ENCODE measurements at regions not wholly inside any gene's neighbourhood (a gene's known extent, or its start where the extent isn't known, plus 50 kb on each side); places are given as distances from the start of the nearest gene placed in this dataset.

DNA sequence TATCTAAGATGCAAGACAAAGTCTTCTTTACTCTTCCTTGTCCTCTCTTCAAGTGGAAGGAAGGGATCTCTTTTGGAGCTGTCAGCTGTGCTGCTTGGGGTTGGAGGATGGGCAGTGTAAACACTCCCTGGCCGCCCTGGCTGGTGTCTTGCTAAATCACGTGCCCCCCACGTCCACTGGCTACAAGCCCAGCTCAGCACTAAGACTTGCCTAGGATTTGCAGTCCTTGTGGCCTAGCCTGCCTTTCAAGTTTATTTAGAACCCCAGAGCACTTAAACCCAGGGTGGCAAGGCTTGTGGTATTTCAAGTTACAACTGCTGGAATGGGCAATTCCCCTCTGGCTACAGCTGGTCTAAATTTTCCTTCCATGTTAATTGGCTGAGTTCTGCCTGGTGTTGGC, 272.4 kb upstream of the MYO3A start:
- TF ChIP-seq, protein P1, sequence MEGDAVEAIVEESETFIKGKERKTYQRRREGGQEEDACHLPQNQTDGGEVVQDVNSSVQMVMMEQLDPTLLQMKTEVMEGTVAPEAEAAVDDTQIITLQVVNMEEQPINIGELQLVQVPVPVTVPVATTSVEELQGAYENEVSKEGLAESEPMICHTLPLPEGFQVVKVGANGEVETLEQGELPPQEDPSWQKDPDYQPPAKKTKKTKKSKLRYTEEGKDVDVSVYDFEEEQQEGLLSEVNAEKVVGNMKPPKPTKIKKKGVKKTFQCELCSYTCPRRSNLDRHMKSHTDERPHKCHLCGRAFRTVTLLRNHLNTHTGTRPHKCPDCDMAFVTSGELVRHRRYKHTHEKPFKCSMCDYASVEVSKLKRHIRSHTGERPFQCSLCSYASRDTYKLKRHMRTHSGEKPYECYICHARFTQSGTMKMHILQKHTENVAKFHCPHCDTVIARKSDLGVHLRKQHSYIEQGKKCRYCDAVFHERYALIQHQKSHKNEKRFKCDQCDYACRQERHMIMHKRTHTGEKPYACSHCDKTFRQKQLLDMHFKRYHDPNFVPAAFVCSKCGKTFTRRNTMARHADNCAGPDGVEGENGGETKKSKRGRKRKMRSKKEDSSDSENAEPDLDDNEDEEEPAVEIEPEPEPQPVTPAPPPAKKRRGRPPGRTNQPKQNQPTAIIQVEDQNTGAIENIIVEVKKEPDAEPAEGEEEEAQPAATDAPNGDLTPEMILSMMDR (IDR thresholded peaks at IDR 0.05; ENCODE audit: insufficient read depth, low read depth, low read length), result no peak
- H3K4me3 ChIP-seq (ENCODE audit: low read depth, low read length), result no peak overlapping the region
- H3K36me3 ChIP-seq (ENCODE audit: control insufficient read depth, insufficient read depth, low read length), result no peaks in the 10 kb centered on the region
- CTCF ChIA-PET, result no interaction called here
- no peaks in the 10 kb centered on the region for H3K27me3 ChIP-seq (ENCODE audit: control insufficient read depth, insufficient read depth, low read length)
- no peak for DNase-seq (ENCODE audit: low read depth)
- POLR2A ChIA-PET, result no interaction called here

DNA sequence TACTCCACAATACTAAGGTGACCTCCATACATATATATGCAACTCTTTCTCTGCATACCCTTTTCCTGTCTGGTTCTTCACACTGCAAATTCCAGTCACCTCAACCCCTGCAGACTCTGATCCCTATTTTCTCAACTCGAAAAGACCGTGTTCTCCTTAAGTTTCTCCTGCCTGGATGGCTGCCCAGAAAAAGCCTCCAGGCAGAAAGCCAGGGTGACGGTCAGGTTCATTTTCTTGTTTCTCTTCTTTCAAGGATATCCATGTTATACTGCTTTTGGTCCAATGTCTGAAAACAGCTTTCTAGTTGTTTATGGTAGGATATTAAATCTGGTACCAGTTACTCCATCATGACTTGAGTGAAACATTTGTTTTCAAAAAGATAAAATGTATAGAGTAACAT, 267.8 kb upstream of the MYO3A start:
- ChIA-PET CTCF (no interaction called here), POLR2A (no interaction called here)
- DNase-seq (ENCODE audit: low read depth), result no peak
- H3K36me3 ChIP-seq (ENCODE audit: control insufficient read depth, insufficient read depth, low read length), result no peaks in the 10 kb centered on the region
- no peak overlapping the region for H3K4me3 ChIP-seq (ENCODE audit: low read depth, low read length)
- no peaks in the 10 kb centered on the region for H3K27me3 ChIP-seq (ENCODE audit: control insufficient read depth, insufficient read depth, low read length)
- TF ChIP-seq, protein P1 (IDR thresholded peaks at IDR 0.05; ENCODE audit: insufficient read depth, low read depth, low read length), result no peak

DNA sequence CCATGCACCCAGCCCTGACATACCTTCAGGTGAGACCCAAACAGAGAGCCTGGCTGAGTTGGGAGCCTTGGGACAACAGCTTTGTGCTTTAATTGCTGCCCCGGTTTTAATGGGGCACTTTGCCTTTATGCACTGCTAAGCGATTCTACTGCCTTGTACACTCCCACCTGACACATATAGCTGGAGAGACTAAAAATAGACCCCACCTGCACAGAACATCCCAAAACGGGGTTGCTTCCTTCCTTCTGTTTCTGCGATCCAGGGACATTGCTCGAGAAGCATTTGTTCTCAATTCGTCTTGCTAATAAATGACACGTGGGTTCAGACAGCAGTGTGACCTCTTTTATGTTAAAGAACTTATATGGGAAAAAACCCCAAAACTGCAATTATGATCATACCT, 258.8 kb upstream of the MYO3A start:
- Histone ChIP-seq H3K4me3 (ENCODE audit: low read depth, low read length) (no peak overlapping the region), H3K36me3 (ENCODE audit: control insufficient read depth, insufficient read depth, low read length) (no peaks in the 10 kb centered on the region), H3K27me3 (ENCODE audit: control insufficient read depth, insufficient read depth, low read length) (no peaks in the 10 kb centered on the region)
- CTCF ChIA-PET, result no interaction called here
- DNase-seq (ENCODE audit: low read depth), result no peak
- TF ChIP-seq, protein P1 (IDR thresholded peaks at IDR 0.05; ENCODE audit: insufficient read depth, low read depth, low read length), result no peak
- POLR2A ChIA-PET, result no interaction called here

DNA sequence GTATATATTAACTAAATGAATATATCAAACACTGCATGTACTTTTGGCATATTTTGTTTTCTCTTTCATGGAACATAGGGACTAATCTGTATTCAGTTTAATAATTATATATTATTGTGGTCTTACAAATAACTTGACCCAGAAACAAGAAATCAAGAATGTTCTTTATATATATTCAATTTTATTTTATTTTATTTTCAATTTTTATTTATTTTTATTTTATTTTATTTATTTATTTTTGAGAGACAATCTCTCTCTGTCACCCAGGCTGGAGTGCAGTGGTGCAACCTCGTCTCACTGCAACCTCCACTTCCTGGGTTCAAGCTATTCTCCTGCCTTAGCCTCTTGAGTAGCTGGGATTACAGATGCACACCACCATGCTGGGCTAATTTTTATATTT, 258.4 kb upstream of the MYO3A start:
- DNase-seq (ENCODE audit: low read depth), result no peak
- CTCF ChIA-PET, result no interaction called here
- Histone ChIP-seq H3K36me3 (ENCODE audit: control insufficient read depth, insufficient read depth, low read length) (no peaks in the 10 kb centered on the region), H3K4me3 (ENCODE audit: low read depth, low read length) (no peak overlapping the region), H3K27me3 (ENCODE audit: control insufficient read depth, insufficient read depth, low read length) (no peaks in the 10 kb centered on the region)
- POLR2A ChIA-PET, result no interaction called here
- TF ChIP-seq, protein P1 (IDR thresholded peaks at IDR 0.05; ENCODE audit: insufficient read depth, low read depth, low read length), result no peak

DNA sequence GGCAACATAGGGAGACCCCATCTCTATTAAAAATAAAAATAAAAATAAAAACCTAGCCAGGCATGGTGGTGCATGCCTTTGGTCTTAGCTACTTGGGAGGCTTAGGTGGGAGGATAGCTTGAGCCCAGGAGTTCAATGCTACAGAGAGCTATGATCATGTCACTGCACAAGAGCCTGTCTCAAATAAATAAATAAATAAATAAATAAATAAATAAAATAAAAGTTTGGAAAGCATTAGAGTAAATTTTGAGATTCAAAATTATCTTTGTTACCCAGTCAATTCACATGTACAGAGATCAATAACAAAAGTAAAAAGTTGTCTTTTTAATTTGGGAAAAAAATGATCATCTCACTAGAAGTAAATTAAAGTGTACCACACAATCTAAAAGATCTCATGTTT, 255.8 kb upstream of the MYO3A start:
- TF ChIP-seq, protein P1 (IDR thresholded peaks at IDR 0.05; ENCODE audit: insufficient read depth, low read depth, low read length), result no peak
- Histone ChIP-seq H3K4me3 (ENCODE audit: low read depth, low read length) (no peak overlapping the region), H3K36me3 (ENCODE audit: control insufficient read depth, insufficient read depth, low read length) (no peaks in the 10 kb centered on the region), H3K27me3 (ENCODE audit: control insufficient read depth, insufficient read depth, low read length) (no peaks in the 10 kb centered on the region)
- CTCF ChIA-PET, result no interaction called here
- POLR2A ChIA-PET, result no interaction called here
- DNase-seq (ENCODE audit: low read depth), result no peak

All from BJ (cell line).